Ishikawa (cell line): ENCODE measurements at regions not wholly inside any gene's neighbourhood (a gene's known extent, or its start where the extent isn't known, plus 50 kb on each side); places are given as distances from the start of the nearest gene placed in this dataset.

Source experiments
- CEBPB ChIP-seq: IDR thresholded peaks from 2 replicates; pipeline ENCODE4 v1.6.1; 2012
- CREB1 ChIP-seq: IDR thresholded peaks from 2 replicates; pipeline ENCODE4 v1.6.1; 2012; ENCODE audit warnings: low read depth
- EGR1 ChIP-seq: IDR thresholded peaks from 2 replicates; pipeline ENCODE4 v1.6.1; 2012
- EP300 ChIP-seq: IDR thresholded peaks from 2 replicates; pipeline ENCODE4 v1.6.1; 2012; ENCODE audit warnings: borderline replicate concordance
- FOXM1 ChIP-seq: IDR thresholded peaks from 2 replicates; pipeline ENCODE4 v1.6.1; 2012; ENCODE audit warnings: low read depth, borderline replicate concordance
- NFIC ChIP-seq: IDR thresholded peaks from 2 replicates; pipeline ENCODE4 v1.6.1; 2012
- RAD21 ChIP-seq: IDR thresholded peaks from 2 replicates; pipeline ENCODE4 v1.6.1; 2012; ENCODE audit warnings: low read depth
- TAF1 ChIP-seq: IDR thresholded peaks from 2 replicates; pipeline ENCODE4 v1.6.1; 2012; ENCODE audit warnings: low read depth, mild to moderate bottlenecking
- TCF12 ChIP-seq: IDR thresholded peaks from 2 replicates; pipeline ENCODE4 v1.6.1; 2012; ENCODE audit warnings: low read depth
- TEAD4 ChIP-seq: IDR thresholded peaks from 2 replicates; pipeline ENCODE4 v1.6.1; 2012
- YY1 ChIP-seq: IDR thresholded peaks from 2 replicates; pipeline ENCODE4 v1.6.1; 2012; ENCODE audit warnings: low read depth
- ZBTB7A ChIP-seq: IDR thresholded peaks from 2 replicates; pipeline ENCODE4 v1.6.1; 2012; ENCODE audit warnings: low read depth
- TF ChIP-seq, protein P1 (sequence below): IDR thresholded peaks from 2 replicates; pipeline ENCODE4 v1.6.1; 2012; ENCODE audit warnings: low read depth, mild to moderate bottlenecking
- TF ChIP-seq, protein P2 (sequence below): IDR thresholded peaks from 2 replicates; pipeline ENCODE4 v1.6.1; 2012
- TF ChIP-seq, protein P3 (sequence below): IDR thresholded peaks from 2 replicates; pipeline ENCODE4 v1.6.1; 2012

DNA sequence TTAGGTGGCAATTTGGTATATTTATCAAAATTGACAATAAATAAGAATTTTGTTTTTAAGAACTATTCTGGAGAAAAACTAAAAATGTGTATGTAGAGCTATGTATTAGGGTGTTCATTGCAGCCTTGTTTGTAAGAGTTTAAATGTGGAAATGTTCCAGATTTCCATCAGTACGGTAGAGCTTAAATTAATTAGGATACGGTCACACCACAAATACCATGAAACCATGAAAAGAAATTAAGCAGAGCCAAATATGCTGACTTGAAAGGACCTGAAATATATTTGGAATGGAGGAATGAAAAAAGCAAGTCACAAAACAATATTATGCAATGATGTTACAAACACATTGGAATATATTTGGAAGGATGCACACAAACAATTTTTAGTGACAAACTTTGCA, 64.6 kb downstream of the ACTBL2 start:
- TF ChIP-seq, protein P1, sequence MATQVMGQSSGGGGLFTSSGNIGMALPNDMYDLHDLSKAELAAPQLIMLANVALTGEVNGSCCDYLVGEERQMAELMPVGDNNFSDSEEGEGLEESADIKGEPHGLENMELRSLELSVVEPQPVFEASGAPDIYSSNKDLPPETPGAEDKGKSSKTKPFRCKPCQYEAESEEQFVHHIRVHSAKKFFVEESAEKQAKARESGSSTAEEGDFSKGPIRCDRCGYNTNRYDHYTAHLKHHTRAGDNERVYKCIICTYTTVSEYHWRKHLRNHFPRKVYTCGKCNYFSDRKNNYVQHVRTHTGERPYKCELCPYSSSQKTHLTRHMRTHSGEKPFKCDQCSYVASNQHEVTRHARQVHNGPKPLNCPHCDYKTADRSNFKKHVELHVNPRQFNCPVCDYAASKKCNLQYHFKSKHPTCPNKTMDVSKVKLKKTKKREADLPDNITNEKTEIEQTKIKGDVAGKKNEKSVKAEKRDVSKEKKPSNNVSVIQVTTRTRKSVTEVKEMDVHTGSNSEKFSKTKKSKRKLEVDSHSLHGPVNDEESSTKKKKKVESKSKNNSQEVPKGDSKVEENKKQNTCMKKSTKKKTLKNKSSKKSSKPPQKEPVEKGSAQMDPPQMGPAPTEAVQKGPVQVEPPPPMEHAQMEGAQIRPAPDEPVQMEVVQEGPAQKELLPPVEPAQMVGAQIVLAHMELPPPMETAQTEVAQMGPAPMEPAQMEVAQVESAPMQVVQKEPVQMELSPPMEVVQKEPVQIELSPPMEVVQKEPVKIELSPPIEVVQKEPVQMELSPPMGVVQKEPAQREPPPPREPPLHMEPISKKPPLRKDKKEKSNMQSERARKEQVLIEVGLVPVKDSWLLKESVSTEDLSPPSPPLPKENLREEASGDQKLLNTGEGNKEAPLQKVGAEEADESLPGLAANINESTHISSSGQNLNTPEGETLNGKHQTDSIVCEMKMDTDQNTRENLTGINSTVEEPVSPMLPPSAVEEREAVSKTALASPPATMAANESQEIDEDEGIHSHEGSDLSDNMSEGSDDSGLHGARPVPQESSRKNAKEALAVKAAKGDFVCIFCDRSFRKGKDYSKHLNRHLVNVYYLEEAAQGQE, result no peak
- no peak for TF ChIP-seq TAF1
- no peak for TF ChIP-seq NFIC
- TF ChIP-seq RAD21, result no peak
- TF ChIP-seq TEAD4, result no peak
- no peak for TF ChIP-seq CREB1
- no peak for TF ChIP-seq YY1
- TF ChIP-seq EGR1, result no peak
- no peak for TF ChIP-seq ZBTB7A
- TF ChIP-seq, protein P2, sequence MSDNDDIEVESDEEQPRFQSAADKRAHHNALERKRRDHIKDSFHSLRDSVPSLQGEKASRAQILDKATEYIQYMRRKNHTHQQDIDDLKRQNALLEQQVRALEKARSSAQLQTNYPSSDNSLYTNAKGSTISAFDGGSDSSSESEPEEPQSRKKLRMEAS, result no peak
- TF ChIP-seq, protein P3, sequence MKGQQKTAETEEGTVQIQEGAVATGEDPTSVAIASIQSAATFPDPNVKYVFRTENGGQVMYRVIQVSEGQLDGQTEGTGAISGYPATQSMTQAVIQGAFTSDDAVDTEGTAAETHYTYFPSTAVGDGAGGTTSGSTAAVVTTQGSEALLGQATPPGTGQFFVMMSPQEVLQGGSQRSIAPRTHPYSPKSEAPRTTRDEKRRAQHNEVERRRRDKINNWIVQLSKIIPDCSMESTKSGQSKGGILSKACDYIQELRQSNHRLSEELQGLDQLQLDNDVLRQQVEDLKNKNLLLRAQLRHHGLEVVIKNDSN, result no peak
- TF ChIP-seq TCF12, result no peak
- TF ChIP-seq EP300, result no peak
- no peak for TF ChIP-seq FOXM1
- TF ChIP-seq CEBPB, result no peak

DNA sequence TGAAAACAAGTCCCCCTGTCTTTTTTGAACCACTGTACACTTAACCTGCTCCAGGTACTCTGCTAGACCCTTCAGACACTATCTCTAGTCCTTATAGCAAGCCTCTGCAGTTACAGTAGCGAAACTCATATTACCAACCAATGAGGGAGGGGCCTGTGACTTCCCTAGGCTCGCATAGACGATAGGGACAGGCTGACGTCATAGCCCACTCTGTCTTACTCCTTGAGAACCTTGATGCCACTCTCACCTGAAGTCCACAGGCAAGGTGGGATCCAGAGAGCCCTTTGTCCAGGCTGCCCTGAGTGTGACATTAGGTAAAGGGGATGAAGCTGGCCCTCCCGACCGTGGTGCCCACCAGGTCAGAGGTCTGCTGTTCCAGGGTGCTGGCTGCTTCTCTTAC, 65.3 kb downstream of the ACTBL2 start:
- no peak for TF ChIP-seq FOXM1
- TF ChIP-seq, protein P1, result no peak
- TF ChIP-seq EP300, result no peak
- no peak for TF ChIP-seq TAF1
- TF ChIP-seq ZBTB7A, result no peak
- TF ChIP-seq EGR1, result no peak
- TF ChIP-seq, protein P3, result no peak

DNA sequence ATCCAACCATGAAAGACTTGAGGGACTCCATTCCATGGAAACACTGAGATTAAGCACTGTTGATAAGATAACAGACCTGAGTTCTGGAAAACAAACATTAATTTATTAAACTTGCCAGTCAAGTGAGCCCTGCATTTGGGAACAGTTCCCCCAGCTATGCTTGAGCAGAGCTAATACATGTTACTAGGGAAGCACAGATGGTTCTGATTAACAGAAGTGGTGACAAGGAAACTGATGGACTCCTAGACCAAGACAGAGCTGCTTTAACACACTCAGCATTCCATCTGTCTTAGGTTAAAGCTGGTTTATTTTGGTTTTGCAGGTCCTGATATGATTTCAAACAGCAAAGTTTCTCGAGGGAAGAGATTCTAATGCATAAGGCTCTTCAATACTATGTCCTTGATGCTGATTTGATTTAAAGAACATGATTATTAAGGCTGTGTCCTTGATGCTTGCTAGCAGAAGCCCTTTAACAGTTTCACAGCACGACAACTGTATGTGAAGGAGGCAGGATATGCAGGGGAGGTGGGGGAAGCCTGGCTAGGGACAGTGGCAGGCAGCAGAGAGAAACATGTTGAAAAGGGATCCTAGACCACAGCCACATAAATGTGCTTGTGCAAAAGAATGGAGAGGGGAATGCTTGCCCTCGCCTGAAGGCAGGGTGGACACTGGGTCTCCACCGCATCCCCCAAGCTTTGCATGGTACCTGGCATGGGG, 66.2 kb downstream of the ACTBL2 start:
- TF ChIP-seq CREB1, result no peak
- TF ChIP-seq CEBPB, result no peak
- no peak for TF ChIP-seq YY1
- TF ChIP-seq, protein P3, result no peak
- TF ChIP-seq, protein P1, result no peak
- TF ChIP-seq EGR1, result no peak
- no peak for TF ChIP-seq TCF12
- TF ChIP-seq RAD21, result no peak
- no peak for TF ChIP-seq EP300
- no peak for TF ChIP-seq NFIC

DNA sequence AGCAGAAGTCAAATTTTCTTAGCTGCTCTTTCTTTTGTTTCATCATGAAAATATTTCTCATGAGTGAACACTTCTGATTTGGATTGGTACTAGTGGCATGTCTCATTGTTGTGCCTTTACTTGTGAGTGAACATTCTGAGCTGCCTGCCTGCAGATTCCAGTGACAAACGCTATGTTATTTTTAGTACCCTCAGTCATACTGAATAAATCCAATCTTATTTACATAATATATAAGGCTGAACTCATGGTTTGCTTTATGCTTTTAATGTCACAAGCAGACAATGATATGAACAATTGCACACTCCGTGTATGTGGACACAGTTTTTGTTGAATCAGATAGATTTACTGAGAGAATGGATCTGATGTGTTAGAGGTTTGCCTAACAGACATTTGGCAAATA, 67.8 kb downstream of the ACTBL2 start:
- TF ChIP-seq CREB1, result no peak
- no peak for TF ChIP-seq CEBPB
- TF ChIP-seq TCF12, result no peak
- no peak for TF ChIP-seq YY1
- TF ChIP-seq TAF1, result no peak
- TF ChIP-seq EGR1, result no peak
- TF ChIP-seq ZBTB7A, result no peak
- TF ChIP-seq TEAD4, result no peak
